ENCODE measurements at regions not wholly inside any gene's neighbourhood (a gene's known extent, or its start where the extent isn't known, plus 50 kb on each side); places are given as distances from the start of the nearest gene placed in this dataset.
"Not testable (repeated sequence)": the region's sequence is repeated elsewhere in the genome, so short reads cannot be mapped to it uniquely, and the experiment has no call there.

DNA sequence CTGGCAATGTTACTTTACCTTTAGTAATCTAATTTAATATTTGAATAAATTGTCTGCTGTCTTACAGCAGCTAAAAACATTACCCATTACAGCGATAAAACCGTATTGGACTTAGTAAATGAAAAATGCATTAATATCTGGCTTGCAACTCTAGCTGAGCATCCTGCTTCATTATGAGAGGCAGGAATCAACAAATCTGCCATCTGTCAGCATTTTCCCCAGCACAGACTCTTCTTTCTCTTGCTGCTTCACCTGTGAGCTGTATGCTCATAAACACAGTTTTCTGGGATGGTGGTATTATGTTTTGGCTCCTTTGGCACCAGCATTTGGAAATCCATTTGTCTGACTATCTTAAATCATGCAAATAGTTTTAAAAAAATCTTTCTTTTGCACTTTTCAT lies 487.1 kb downstream of the KCNT2 start:
- TF ChIP-seq, protein P1, sequence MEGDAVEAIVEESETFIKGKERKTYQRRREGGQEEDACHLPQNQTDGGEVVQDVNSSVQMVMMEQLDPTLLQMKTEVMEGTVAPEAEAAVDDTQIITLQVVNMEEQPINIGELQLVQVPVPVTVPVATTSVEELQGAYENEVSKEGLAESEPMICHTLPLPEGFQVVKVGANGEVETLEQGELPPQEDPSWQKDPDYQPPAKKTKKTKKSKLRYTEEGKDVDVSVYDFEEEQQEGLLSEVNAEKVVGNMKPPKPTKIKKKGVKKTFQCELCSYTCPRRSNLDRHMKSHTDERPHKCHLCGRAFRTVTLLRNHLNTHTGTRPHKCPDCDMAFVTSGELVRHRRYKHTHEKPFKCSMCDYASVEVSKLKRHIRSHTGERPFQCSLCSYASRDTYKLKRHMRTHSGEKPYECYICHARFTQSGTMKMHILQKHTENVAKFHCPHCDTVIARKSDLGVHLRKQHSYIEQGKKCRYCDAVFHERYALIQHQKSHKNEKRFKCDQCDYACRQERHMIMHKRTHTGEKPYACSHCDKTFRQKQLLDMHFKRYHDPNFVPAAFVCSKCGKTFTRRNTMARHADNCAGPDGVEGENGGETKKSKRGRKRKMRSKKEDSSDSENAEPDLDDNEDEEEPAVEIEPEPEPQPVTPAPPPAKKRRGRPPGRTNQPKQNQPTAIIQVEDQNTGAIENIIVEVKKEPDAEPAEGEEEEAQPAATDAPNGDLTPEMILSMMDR (IDR thresholded peaks at IDR 0.05; ENCODE audit: control insufficient read depth, insufficient read depth, low read depth, low read length, missing control alignments): no peak
- H3K4me3 ChIP-seq (ENCODE audit: control insufficient read depth, low read depth, low read length): no peak overlapping the region
- DNase-seq (ENCODE audit: low read depth): no peak

DNA sequence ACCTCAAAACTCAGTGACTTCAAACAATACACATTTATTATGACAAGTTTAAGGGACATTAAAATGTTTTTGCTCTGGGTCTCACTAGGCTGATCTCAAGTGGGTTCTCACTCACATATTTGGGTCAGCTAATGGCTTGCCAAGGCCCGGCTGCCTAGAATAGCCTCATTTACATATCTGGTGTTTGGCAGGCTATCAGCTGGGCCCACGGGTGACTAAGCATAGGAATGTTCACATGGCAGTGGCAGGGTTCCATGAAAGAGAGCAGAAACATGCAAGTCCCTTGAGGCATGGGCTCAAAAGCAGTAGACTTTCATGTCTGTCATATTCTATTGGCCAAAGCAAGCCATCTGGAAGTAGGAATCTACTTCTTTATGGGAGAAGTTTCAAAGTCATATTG lies 492.6 kb downstream of the KCNT2 start:
- DNase-seq (ENCODE audit: low read depth): no peak
- no peak overlapping the region for H3K4me3 ChIP-seq (ENCODE audit: control insufficient read depth, low read depth, low read length)
- TF ChIP-seq, protein P1 (IDR thresholded peaks at IDR 0.05; ENCODE audit: control insufficient read depth, insufficient read depth, low read depth, low read length, missing control alignments): no peak

DNA sequence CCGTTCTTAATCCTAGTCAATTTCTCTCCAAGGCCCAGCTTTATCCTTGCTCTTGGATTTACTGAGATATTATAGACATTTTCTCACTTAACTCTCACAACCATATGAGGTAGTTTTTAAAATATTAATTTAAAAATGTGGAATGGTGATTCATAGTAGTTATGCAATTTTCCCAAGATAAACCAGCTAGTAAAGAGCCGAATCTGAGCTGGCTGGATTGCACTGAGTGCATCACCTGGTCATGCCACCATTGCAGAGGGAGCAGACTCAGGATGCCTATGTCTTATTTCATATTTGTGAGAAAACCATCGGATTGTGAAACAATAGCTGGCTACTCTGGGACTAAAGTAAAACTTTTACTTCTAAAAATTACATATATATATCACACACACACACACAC lies 494.0 kb downstream of the KCNT2 start:
- no peak for DNase-seq (ENCODE audit: low read depth)
- H3K4me3 ChIP-seq (ENCODE audit: control insufficient read depth, low read depth, low read length): no peak overlapping the region
- TF ChIP-seq, protein P1 (IDR thresholded peaks at IDR 0.05; ENCODE audit: control insufficient read depth, insufficient read depth, low read depth, low read length, missing control alignments): no peak

DNA sequence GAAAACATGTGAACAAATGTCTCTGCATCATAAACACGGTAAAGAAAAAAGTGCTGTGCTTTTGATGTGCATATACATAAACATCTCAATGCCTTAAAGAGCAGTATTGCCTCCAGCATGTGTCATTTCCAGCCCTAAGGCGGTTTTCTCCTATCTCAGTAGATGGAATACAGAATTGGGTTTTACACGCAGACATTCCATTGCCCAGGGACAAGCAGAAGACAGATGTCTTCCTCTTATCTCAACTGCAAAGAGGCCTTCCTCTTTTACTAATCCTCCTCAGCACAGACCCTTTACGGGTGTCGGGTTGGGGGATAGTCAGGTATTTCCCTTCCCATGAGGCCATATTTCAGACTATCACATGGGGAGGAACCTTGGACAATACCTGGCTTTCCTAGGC lies 499.2 kb downstream of the KCNT2 start:
- DNase-seq (ENCODE audit: low read depth); H3K4me3 ChIP-seq (ENCODE audit: control insufficient read depth, low read depth, low read length): not testable (repeated sequence)

DNA sequence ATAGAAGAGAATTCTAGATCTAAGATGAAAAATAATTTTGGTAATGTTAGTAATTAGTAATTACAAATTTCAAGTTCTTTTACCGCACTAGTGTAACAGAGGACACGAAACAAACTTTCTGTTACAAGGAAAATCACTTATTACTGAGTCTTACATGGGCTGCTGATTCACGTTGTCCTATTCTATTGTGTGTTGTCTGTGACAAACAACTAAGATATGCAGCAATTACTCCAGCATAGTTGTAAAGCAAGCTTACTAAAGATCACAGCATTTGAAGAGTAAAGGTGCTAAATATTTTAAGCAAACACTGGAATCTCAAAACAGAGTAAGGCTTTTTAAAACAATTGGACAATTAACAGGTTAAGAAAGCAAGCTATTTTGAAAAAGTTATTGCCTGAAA lies 502.3 kb downstream of the KCNT2 start:
- H3K4me3 ChIP-seq (ENCODE audit: control insufficient read depth, low read depth, low read length): no peak overlapping the region
- DNase-seq (ENCODE audit: low read depth): no peak
- TF ChIP-seq, protein P1 (IDR thresholded peaks at IDR 0.05; ENCODE audit: control insufficient read depth, insufficient read depth, low read depth, low read length, missing control alignments): no peak

DNA sequence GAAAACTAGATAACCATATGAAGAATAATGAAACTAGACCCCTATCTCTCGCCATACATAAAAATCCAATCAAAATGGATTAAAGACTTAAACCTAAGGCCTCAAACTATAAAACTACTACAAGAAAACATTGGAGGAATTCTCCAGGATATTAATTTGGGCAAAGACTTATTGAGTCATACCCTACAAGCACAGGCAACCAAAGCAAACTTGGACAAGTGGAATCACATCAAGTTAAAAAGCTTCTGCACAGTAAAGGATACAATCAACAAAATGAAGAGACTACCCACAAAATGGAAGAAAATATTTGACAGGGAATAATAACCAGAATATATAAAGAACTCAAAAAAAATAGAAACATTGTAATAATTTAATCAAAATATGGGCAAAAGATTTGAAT lies 505.4 kb downstream of the KCNT2 start:
- no peak overlapping the region for H3K4me3 ChIP-seq (ENCODE audit: control insufficient read depth, low read depth, low read length)
- no peak for DNase-seq (ENCODE audit: low read depth)
- TF ChIP-seq, protein P1 (IDR thresholded peaks at IDR 0.05; ENCODE audit: control insufficient read depth, insufficient read depth, low read depth, low read length, missing control alignments): no peak

DNA sequence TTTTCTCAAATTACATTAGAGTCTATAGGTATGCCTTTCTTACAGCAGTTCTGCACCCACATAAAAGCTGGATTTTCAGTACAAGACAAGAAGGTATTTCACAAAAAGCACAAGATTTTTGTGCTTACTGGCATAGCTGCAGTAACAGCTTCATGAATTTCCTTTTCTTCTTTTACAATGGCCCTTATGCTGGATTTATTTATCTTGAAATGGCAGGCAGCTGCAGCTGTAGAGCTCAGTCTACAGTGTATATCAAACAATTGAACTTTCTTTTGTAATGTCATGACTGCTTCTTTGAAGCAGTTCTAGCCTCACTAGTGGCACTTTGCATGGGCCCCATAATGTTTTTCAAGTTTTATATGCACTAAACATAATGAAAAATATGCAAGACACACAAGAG lies 510.2 kb downstream of the KCNT2 start:
- DNase-seq (ENCODE audit: low read depth): no peak
- no peak overlapping the region for H3K4me3 ChIP-seq (ENCODE audit: control insufficient read depth, low read depth, low read length)
- TF ChIP-seq, protein P1 (IDR thresholded peaks at IDR 0.05; ENCODE audit: control insufficient read depth, insufficient read depth, low read depth, low read length, missing control alignments): no peak

All from AG09309 (cell line).